CD8-positive, alpha-beta memory T cell (primary cell): ENCODE measurements at regions not wholly inside any gene's neighbourhood (a gene's known extent, or its start where the extent isn't known, plus 50 kb on each side); places are given as distances from the start of the nearest gene placed in this dataset.
A peak's percentile ranks its signal among the peaks of the same experiment; 100 is the strongest.

Source experiments
- CTCF ChIA-PET: fragments of 350-600 bp; sonication (Branson Sonifier 250); formaldehyde crosslinking; loops from one replicate; lab custom pipeline; 2021; ENCODE audit warnings: antibody characterized with exemption; lab: Charles Lee
- POLR2A ChIA-PET: fragments of 350-600 bp; sonication (Branson Sonifier 250); formaldehyde crosslinking; loops from one replicate; lab custom pipeline; 2021; ENCODE audit warnings: antibody characterized with exemption; lab: Charles Lee
- DNase-seq, 5 donors: peaks; one replicate each; pipeline versions ENCODE4 v3.0.0 to v3.0.0-alpha.2; 2020 to 2022; ENCODE audit warnings: mixed read lengths in 1 of 5
- H3K27ac ChIP-seq: one replicate; pipeline ENCODE4 v1.7.0; 2013; ENCODE audit warnings: low read depth, mild to moderate bottlenecking, low read length, moderate library complexity
- H3K27me3 ChIP-seq: 2 replicates; pipeline ENCODE4 v1.7.0; 2013; ENCODE audit warnings: low read length, mild to moderate bottlenecking; ENCODE audit not compliant: insufficient read depth, poor library complexity, severe bottlenecking
- H3K36me3 ChIP-seq: 2 replicates; pipeline ENCODE4 v1.7.0; 2013; ENCODE audit warnings: mild to moderate bottlenecking, low read length, moderate library complexity; ENCODE audit not compliant: insufficient read depth
- H3K4me1 ChIP-seq: 2 replicates; pipeline ENCODE4 v1.7.0; 2013; ENCODE audit warnings: mild to moderate bottlenecking, low read length, moderate library complexity; ENCODE audit not compliant: insufficient read depth
- H3K4me3 ChIP-seq: 2 replicates; pipeline ENCODE4 v1.7.0; 2013; ENCODE audit warnings: mild to moderate bottlenecking, low read length
- H3K9me3 ChIP-seq: 2 replicates; pipeline ENCODE4 v1.7.0; 2013; ENCODE audit warnings: mild to moderate bottlenecking, low read length
- H3K27ac Mint-ChIP-seq, 8 donors: one replicate each; pipeline ENCODE4 v1.8.0; 2020 to 2021; ENCODE audit warnings: mixed read lengths in 8 of 8, mild to moderate bottlenecking in 6 of 8, inconsistent platforms in 3 of 8, moderate library complexity in 3 of 8
- H3K27me3 Mint-ChIP-seq, 2 donors: one replicate each; pipeline ENCODE4 v1.8.0; 2020 to 2021; ENCODE audit warnings: mixed read lengths in 2 of 2, mild to moderate bottlenecking in 1 of 2, moderate library complexity in 1 of 2
- H3K36me3 Mint-ChIP-seq, 3 donors: one replicate each; pipeline ENCODE4 v1.8.0; 2020 to 2021; ENCODE audit warnings: mixed read lengths in 3 of 3, inconsistent platforms in 1 of 3, mild to moderate bottlenecking in 1 of 3
- H3K4me1 Mint-ChIP-seq, 3 donors: one replicate each; pipeline ENCODE4 v1.8.0; 2020 to 2021; ENCODE audit warnings: mixed read lengths in 3 of 3, inconsistent platforms in 1 of 3, mild to moderate bottlenecking in 1 of 3
- H3K4me3 Mint-ChIP-seq, 7 donors: one replicate each; pipeline ENCODE4 v1.8.0; 2020 to 2021; ENCODE audit warnings: mixed read lengths in 7 of 7, mild to moderate bottlenecking in 6 of 7, moderate library complexity in 4 of 7, inconsistent platforms in 2 of 7
- H3K9me3 Mint-ChIP-seq, 5 donors: one replicate each; pipeline ENCODE4 v1.8.0; 2020 to 2022; ENCODE audit warnings: mixed read lengths in 5 of 5, mild to moderate bottlenecking in 3 of 5, moderate library complexity in 2 of 5, inconsistent platforms in 1 of 5

- CTCF ChIA-PET: no interaction called here
These were observed 253.3 kb upstream of the SUCLG2 start for GRCh38 chr3:67907735-67908134.

DNA sequence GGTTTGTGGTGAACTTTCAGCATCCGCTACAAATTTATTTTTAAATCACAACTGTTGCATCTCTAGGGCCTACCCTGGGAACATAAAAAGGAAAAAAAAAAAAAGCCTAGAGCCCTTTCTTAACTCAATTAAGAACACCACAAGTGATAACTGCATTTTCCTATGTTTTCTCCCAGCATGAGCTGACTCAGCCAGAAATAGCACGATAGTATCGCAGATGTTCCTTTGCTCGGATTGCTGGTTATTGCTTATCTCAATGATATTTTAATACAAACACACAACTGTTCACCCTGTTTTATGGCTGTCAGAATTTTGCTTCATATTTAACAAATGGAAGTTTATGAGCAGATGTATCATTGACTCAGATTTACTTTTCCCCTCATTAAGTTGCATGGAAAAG lies 251.8 kb upstream of the SUCLG2 start:
- H3K4me1 Mint-ChIP-seq: peaks cover 8 to 19% (median 14%) of the 10 kb centered on the region in 3 donors
- H3K27ac ChIP-seq: no peak overlapping the region
- peaks cover 16% of the 10 kb centered on the region for H3K4me1 ChIP-seq
- H3K9me3 ChIP-seq: no peaks in the 10 kb centered on the region
- no peak overlapping the region for H3K27ac Mint-ChIP-seq
- H3K4me3 Mint-ChIP-seq: no peak overlapping the region
- POLR2A ChIA-PET: no interaction called here
- peaks cover 7 to 10% of the 10 kb centered on the region in 2 donors for H3K27me3 Mint-ChIP-seq
- CTCF ChIA-PET: interaction anchor here (1.2 kb wide), 1 partner anchor 42 kb away, joined by 3 read pairs; no protein-coding TSS in a partner anchor
- H3K4me3 ChIP-seq: no peak overlapping the region
- H3K9me3 Mint-ChIP-seq: peaks cover 0 to 2% (median 0%) of the 10 kb centered on the region in 5 donors
- no peaks in the 10 kb centered on the region for H3K27me3 ChIP-seq
- H3K36me3 Mint-ChIP-seq: no peaks in the 10 kb centered on the region
- H3K36me3 ChIP-seq: no peaks in the 10 kb centered on the region
- no peak for DNase-seq

More at GRCh38 chr3:67907735-67908134, 253.3 kb upstream of the SUCLG2 start:
- Histone ChIP-seq H3K4me3 (no peak overlapping the region), H3K27ac (no peak overlapping the region), H3K36me3 (no peaks in the 10 kb centered on the region), H3K4me1 (peaks cover 16% of the 10 kb centered on the region), H3K27me3 (no peaks in the 10 kb centered on the region), H3K9me3 (no peaks in the 10 kb centered on the region)
- DNase-seq: no peak
- Mint-ChIP-seq H3K4me3 (no peak overlapping the region), H3K4me1 (peaks cover 8 to 19% (median 14%) of the 10 kb centered on the region in 3 donors), H3K9me3 (peaks cover 0 to 2% (median 0%) of the 10 kb centered on the region in 5 donors), H3K27me3 (peaks cover 7 to 14% of the 10 kb centered on the region in 2 donors), H3K36me3 (no peaks in the 10 kb centered on the region), H3K27ac (no peak overlapping the region)
- POLR2A ChIA-PET: no interaction called here

- H3K4me3 Mint-ChIP-seq: no peak overlapping the region
- no peak overlapping the region for H3K27ac Mint-ChIP-seq
- peak in 1 of 5 donors; percentile 16 for DNase-seq
- Histone ChIP-seq H3K4me1 (peaks cover 9% of the 10 kb centered on the region), H3K4me3 (no peak overlapping the region), H3K27me3 (no peaks in the 10 kb centered on the region), H3K9me3 (no peaks in the 10 kb centered on the region), H3K27ac (no peak overlapping the region), H3K36me3 (no peaks in the 10 kb centered on the region)
- H3K9me3 Mint-ChIP-seq: peaks cover 0 to 3% (median 0%) of the 10 kb centered on the region in 5 donors
- H3K36me3 Mint-ChIP-seq: no peaks in the 10 kb centered on the region
- ChIA-PET POLR2A (no interaction called here), CTCF (no interaction called here)
- peaks cover 4 to 9% (median 7%) of the 10 kb centered on the region in 3 donors for H3K4me1 Mint-ChIP-seq
- H3K27me3 Mint-ChIP-seq: no peaks in the 10 kb centered on the region
These were observed 247.3 kb upstream of the SUCLG2 start for GRCh38 chr3:67901681-67902080.

- Mint-ChIP-seq H3K4me1 (no peaks in the 10 kb centered on the region), H3K4me3 (no peak overlapping the region), H3K36me3 (no peaks in the 10 kb centered on the region), H3K9me3 (peaks cover 0 to 1% (median 0%) of the 10 kb centered on the region in 5 donors), H3K27ac (no peak overlapping the region), H3K27me3 (peaks cover 0 to 10% of the 10 kb centered on the region in 2 donors)
- Histone ChIP-seq H3K36me3 (no peaks in the 10 kb centered on the region), H3K9me3 (no peaks in the 10 kb centered on the region), H3K27me3 (no peaks in the 10 kb centered on the region), H3K4me3 (no peak overlapping the region), H3K27ac (no peak overlapping the region), H3K4me1 (no peaks in the 10 kb centered on the region)
- ChIA-PET CTCF (no interaction called here), POLR2A (no interaction called here)
- no peak for DNase-seq
These were observed 244.5 kb upstream of the SUCLG2 start for GRCh38 chr3:67898916-67899315.

DNA sequence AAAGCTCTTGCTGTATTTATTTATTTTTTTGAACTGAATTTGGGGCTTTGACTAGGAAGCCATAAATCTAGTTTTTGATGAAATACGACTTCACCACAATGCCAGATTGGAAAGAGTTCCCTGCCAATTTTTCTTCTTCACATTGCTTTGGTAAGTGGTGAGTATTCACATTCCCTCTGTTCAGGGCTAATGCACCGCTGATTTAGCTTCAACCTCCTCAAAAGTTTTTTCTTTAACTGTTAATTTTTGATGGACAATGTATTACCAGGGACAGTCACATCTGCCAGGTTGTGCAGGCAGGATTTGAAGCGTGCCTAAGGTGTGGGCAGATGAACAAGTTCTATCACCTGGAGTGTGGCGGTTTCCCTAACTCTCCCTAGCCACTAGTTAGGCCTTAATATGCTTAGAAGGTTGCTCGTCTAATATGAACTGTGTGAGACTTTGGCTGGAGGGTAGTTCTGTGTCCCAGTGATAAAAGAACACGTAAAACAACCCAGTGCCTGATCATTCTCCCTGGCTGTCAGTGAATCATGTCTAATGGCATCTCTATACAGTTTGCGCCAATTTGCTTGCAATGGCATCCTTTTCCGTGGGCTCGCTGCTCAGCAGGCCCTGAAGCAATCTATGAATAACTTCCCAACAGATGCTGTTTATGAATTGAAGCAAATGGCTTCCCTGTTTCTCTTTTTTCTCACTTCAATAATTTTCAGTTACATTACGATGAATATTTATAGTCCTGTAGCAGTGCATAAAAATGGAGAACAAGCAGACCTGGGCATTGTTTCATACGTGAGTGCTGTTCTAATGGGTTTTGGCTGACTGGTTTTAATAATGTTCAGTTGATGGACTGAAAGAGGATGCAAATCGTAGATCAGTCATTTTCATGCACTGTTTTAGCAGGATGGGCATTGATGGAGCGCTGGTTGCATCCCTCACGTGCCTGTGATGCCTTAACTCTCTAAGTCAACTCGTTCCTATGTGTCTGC lies 243.2 kb upstream of the SUCLG2 start:
- H3K27me3 Mint-ChIP-seq: peaks cover 0 to 10% of the 10 kb centered on the region in 2 donors
- peak overlapping the region in 1 of 8 donors; percentile 68 for H3K27ac Mint-ChIP-seq
- DNase-seq: no peak
- no peak overlapping the region for H3K27ac ChIP-seq
- H3K9me3 ChIP-seq: no peaks in the 10 kb centered on the region
- H3K9me3 Mint-ChIP-seq: peaks cover 0 to 1% (median 0%) of the 10 kb centered on the region in 5 donors
- no peaks in the 10 kb centered on the region for H3K27me3 ChIP-seq
- no peak overlapping the region for H3K4me3 ChIP-seq
- H3K4me1 ChIP-seq: no peaks in the 10 kb centered on the region
- POLR2A ChIA-PET: no interaction called here
- no peaks in the 10 kb centered on the region for H3K36me3 Mint-ChIP-seq
- H3K36me3 ChIP-seq: no peaks in the 10 kb centered on the region
- no peaks in the 10 kb centered on the region for H3K4me1 Mint-ChIP-seq
- H3K4me3 Mint-ChIP-seq: no peak overlapping the region
- CTCF ChIA-PET: no interaction called here

DNA sequence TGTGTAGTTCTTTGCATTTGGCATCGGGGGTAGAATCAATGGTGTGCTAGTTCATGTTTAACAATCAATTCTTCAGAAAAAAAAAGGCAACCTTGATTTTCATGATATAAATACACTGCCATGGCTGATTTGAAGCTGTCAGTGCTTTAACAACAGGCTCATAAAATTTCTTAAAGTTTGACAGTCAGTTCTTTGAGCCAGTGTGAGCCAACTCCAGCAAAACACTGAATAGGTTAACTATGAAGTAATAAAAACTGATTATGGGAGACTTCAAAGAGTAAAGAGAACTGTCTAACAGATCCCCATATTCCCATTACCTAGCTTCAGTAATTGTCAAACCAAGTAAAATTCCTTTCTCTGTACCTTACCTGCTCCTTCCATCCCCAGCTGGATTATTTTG lies 241.7 kb upstream of the SUCLG2 start:
- DNase-seq: no peak
- no peak overlapping the region for H3K27ac ChIP-seq
- POLR2A ChIA-PET: no interaction called here

DNA sequence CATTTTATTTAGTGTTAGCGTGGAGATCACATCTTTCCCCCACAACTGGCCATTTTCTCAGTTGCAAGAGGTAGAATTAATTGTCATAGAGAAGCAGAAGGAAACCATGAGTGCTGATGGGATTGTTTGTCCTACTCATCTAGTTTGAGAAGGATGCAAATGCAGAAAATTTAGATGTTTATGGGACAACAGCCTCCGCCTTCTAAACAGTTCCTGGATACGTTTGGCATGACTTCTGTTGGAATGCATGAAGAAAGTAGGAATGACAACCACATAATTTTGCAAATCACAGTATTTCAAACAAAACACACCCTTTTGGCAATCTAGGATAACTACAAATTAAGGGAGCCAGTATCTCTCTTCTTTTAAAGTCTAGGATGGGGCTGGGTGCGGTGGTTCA lies 240.1 kb upstream of the SUCLG2 start:
- no peak overlapping the region for H3K27ac Mint-ChIP-seq
- DNase-seq: no peak
- no peak overlapping the region for H3K27ac ChIP-seq
- H3K9me3 Mint-ChIP-seq: peaks cover 1 to 12% (median 9%) of the 10 kb centered on the region in 5 donors
- no peaks in the 10 kb centered on the region for H3K4me1 ChIP-seq
- no peaks in the 10 kb centered on the region for H3K9me3 ChIP-seq
- H3K36me3 Mint-ChIP-seq: peaks cover 0 to 5% (median 4%) of the 10 kb centered on the region in 3 donors
- peaks cover 0 to 10% of the 10 kb centered on the region in 2 donors for H3K27me3 Mint-ChIP-seq
- H3K4me3 ChIP-seq: no peak overlapping the region
- no peaks in the 10 kb centered on the region for H3K4me1 Mint-ChIP-seq
- H3K4me3 Mint-ChIP-seq: no peak overlapping the region
- CTCF ChIA-PET: no interaction called here
- POLR2A ChIA-PET: no interaction called here
- H3K27me3 ChIP-seq: no peaks in the 10 kb centered on the region
- H3K36me3 ChIP-seq: no peaks in the 10 kb centered on the region

More for the DNA sequence above, 241.7 kb upstream of the SUCLG2 start:
- Mint-ChIP-seq H3K4me1 (no peaks in the 10 kb centered on the region), H3K27me3 (peaks cover 0 to 10% of the 10 kb centered on the region in 2 donors), H3K4me3 (no peak overlapping the region), H3K36me3 (no peaks in the 10 kb centered on the region), H3K27ac (no peak overlapping the region), H3K9me3 (peaks cover 0 to 4% (median 0%) of the 10 kb centered on the region in 5 donors)
- CTCF ChIA-PET: no interaction called here
- H3K9me3 ChIP-seq: no peaks in the 10 kb centered on the region
- H3K4me1 ChIP-seq: no peaks in the 10 kb centered on the region
- no peaks in the 10 kb centered on the region for H3K27me3 ChIP-seq
- H3K36me3 ChIP-seq: no peaks in the 10 kb centered on the region
- H3K4me3 ChIP-seq: no peak overlapping the region

- Mint-ChIP-seq H3K4me1 (no peaks in the 10 kb centered on the region), H3K27ac (no peak overlapping the region), H3K4me3 (no peak overlapping the region), H3K36me3 (peaks cover 0 to 7% (median under 1%) of the 10 kb centered on the region in 3 donors), H3K9me3 (peaks cover 2 to 11% (median 7%) of the 10 kb centered on the region in 5 donors), H3K27me3 (peaks cover 4 to 18% of the 10 kb centered on the region in 2 donors)
- DNase-seq: no peak
- POLR2A ChIA-PET: no interaction called here
- H3K4me3 ChIP-seq: no peak overlapping the region
- H3K36me3 ChIP-seq: no peaks in the 10 kb centered on the region
- no peaks in the 10 kb centered on the region for H3K9me3 ChIP-seq
- H3K4me1 ChIP-seq: no peaks in the 10 kb centered on the region
- H3K27me3 ChIP-seq: no peaks in the 10 kb centered on the region
- H3K27ac ChIP-seq: no peak overlapping the region
- CTCF ChIA-PET: no interaction called here
These were observed 229.9 kb upstream of the SUCLG2 start for GRCh38 chr3:67884345-67884744.
